GM12864 (cell line): ENCODE measurements at regions not wholly inside any gene's neighbourhood (a gene's known extent, or its start where the extent isn't known, plus 50 kb on each side); places are given as distances from the start of the nearest gene placed in this dataset.

Source experiments
- DNase-seq: peaks from one replicate; pipeline ENCODE4 v3.0.0-alpha.2; 2011; ENCODE audit warnings: low read depth
- H3K4me3 ChIP-seq: 2 replicates; pipeline ENCODE4 v1.5.1; 2011; ENCODE audit warnings: mild to moderate bottlenecking, low read depth, low read length, control low read depth
- CTCF ChIP-seq: IDR thresholded peaks from 2 replicates; pipeline ENCODE4 v1.5.1; 2011; ENCODE audit warnings: low read depth, mild to moderate bottlenecking, moderate library complexity, low read length, control low read depth, inconsistent platforms; ENCODE audit errors: missing control alignments

GRCh38 chr5:4189317-4189716, 593.7 kb downstream of the IRX1 start:
- DNase-seq: no peak
- no peak for TF ChIP-seq CTCF
- H3K4me3 ChIP-seq: no peak overlapping the region

GRCh38 chr5:4191041-4191440, 595.4 kb downstream of the IRX1 start:
- no peak for TF ChIP-seq CTCF
- H3K4me3 ChIP-seq: no peak overlapping the region
- no peak for DNase-seq

GRCh38 chr5:4191703-4192102, 596.1 kb downstream of the IRX1 start:
- DNase-seq: no peak
- H3K4me3 ChIP-seq: no peak overlapping the region
- TF ChIP-seq CTCF: no peak

- no peak for TF ChIP-seq CTCF
- no peak overlapping the region for H3K4me3 ChIP-seq
- DNase-seq: no peak
Observed at GRCh38 chr5:4192111-4192510, 596.5 kb downstream of the IRX1 start.

- H3K4me3 ChIP-seq: no peak overlapping the region
- no peak for TF ChIP-seq CTCF
- no peak for DNase-seq
Observed at GRCh38 chr5:4196744-4197143, 601.1 kb downstream of the IRX1 start.

- TF ChIP-seq CTCF: no peak
- no peak for DNase-seq
- H3K4me3 ChIP-seq: no peak overlapping the region
Observed at GRCh38 chr5:4197151-4197550, 601.5 kb downstream of the IRX1 start.

- no peak for DNase-seq
- no peak overlapping the region for H3K4me3 ChIP-seq
- TF ChIP-seq CTCF: no peak
Observed at GRCh38 chr5:4198461-4198860, 602.8 kb downstream of the IRX1 start.
